HG03095 (cell line): ENCODE measurements at regions not wholly inside any gene's neighbourhood (a gene's known extent, or its start where the extent isn't known, plus 50 kb on each side); places are given as distances from the start of the nearest gene placed in this dataset.

Experiments used
- ATAC-seq: cut with Tn5 transposase; IDR thresholded peaks from one replicate; pipeline ENCODE4 v1.9.1; 2021; ENCODE audit warnings: moderate library complexity; ENCODE audit not compliant: unreplicated experiment

DNA sequence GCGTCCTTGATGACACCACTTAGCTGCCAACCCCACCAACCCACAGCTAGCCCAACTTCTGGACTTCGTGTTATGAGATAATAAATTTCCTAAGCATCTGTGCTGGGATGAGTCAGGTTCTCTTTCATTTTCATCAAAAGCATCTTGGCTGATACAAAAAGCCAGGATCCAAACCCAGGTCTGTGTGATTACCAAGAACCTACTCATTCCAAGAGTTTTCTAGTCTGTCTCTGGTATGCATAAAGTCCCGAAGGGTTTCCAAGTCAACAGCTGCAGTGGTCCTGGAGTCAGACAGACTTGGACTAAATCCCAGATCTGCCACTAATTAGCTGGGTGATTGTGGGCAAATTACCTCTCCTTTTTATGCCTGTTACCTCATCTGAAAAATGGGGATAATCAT lies 55.5 kb upstream of the SERP2 start:
- ATAC-seq = no peak

DNA sequence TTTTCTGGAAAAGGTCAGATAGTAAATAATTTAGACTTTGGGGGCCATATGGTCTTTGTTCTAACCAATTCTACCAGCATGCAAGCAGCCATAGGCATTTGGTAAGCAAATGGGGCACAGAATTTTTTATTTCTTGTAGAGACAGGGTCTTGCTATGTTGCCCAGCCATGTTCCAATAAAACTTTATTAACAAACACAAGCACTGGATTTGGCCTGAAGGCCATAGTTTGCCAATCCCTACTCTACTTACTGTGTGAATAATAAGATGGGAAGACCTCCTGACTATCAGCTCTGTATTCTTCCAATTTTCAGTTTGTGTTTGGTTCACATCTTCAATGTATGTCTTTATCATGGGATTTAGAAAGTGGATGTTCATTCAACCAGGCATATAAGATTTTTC lies 53.0 kb upstream of the SERP2 start:
- no peak for ATAC-seq

DNA sequence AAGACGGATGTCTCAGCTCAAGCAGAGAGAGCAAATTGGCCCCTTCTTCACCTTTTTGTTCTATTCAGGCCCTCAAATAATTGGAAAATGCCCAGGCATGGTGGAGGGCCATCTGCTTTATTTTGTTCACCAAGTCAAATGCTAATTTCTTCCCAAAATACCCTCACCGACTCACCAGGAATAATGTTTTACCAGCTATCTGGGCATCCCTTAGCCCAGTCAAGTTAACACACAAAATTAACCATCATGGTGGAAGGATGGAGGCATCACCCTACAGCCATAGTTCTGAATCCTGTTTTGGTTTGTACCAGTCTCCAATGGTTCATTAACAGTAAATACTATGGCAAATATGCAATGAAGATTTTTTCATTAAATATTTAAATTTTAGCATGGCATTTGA lies 51.7 kb upstream of the SERP2 start:
- no peak for ATAC-seq

DNA sequence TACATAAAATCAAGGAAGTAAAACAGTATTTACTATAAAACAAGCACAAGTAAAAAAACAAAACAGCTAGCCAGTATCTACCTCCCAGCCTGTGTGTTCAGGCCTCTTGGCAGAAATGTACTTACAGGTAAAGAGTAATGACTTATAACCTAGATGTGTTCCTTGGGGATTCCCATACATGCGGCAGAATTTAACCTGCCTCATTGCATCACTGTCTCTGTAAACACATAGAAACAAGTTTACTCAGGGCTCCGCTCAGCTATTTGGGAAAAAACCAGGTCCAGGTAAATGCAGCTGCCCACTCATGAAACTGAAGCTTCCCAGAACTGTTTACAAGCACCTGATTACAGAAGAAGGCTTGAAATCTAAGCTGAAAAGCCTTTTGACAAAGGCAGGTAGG lies 50.7 kb upstream of the SERP2 start:
- ATAC-seq = no peak

DNA sequence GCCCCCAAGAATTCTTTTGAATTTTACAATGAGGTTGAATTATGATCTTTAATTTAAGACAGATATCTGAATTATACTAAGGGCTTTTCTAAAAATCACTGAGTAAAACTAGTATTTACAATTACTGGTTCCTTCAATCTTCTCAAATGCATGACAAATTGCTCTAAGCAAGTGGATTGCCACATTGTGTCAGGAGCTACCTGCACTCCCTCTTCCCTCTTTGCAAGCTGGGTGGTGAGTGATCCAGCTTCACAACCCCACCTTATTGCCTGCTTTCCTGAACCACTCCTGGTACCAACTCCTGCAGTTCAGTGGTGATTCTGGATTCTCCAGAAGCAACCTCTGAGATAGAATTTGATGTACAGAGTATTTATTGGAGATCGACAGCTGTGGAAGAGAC lies 49.9 kb upstream of the SERP2 start:
- no peak for ATAC-seq
